Neuronal stem cell (in vitro differentiated cells): ENCODE measurements at regions not wholly inside any gene's neighbourhood (a gene's known extent, or its start where the extent isn't known, plus 50 kb on each side); places are given as distances from the start of the nearest gene placed in this dataset.

Experiments
- DNase-seq: peaks from one replicate; pipeline ENCODE4 v3.0.0-alpha.2; 2013; ENCODE audit warnings: low spot score
- H2AFZ ChIP-seq: one replicate; pipeline ENCODE4 v1.6.1; 2013; ENCODE audit warnings: mild to moderate bottlenecking, low read length, inconsistent platforms
- H2AK5ac ChIP-seq: 2 replicates; pipeline ENCODE4 v1.6.1; 2013; ENCODE audit warnings: low read depth, mild to moderate bottlenecking, inconsistent platforms, low read length, moderate library complexity, mixed read lengths
- H2BK120ac ChIP-seq: 2 replicates; pipeline ENCODE4 v1.6.1; 2013; ENCODE audit warnings: low read depth, mild to moderate bottlenecking, inconsistent platforms, low read length, moderate library complexity, mixed read lengths
- H2BK12ac ChIP-seq: one replicate; pipeline ENCODE4 v1.6.1; 2013; ENCODE audit warnings: low read length, inconsistent platforms
- H2BK15ac ChIP-seq: 2 replicates; pipeline ENCODE4 v1.6.1; 2013; ENCODE audit warnings: mild to moderate bottlenecking, low read length, inconsistent platforms, mixed read lengths
- H2BK5ac ChIP-seq: one replicate; pipeline ENCODE4 v1.6.1; 2013; ENCODE audit warnings: inconsistent platforms, mild to moderate bottlenecking, low read length, moderate library complexity
- H3K14ac ChIP-seq: one replicate; pipeline ENCODE4 v1.6.1; 2013; ENCODE audit warnings: low read length, inconsistent platforms
- H3K18ac ChIP-seq: 2 replicates; pipeline ENCODE4 v1.6.1; 2013; ENCODE audit warnings: low read length, inconsistent platforms
- H3K23ac ChIP-seq: 2 replicates; pipeline ENCODE4 v1.6.1; 2013; ENCODE audit warnings: low read depth, mild to moderate bottlenecking, mixed read lengths, low read length, inconsistent platforms; ENCODE audit not compliant: poor library complexity
- H3K27ac ChIP-seq: replicated peaks from 3 replicates; pipeline ENCODE4 v1.5.1; 2013; ENCODE audit warnings: low read length, inconsistent platforms
- H3K27me3 ChIP-seq, 3 experiments: 2 replicates each; pipeline ENCODE4 v1.6.1; 2013; ENCODE audit warnings: low read length in 3 of 3, mild to moderate bottlenecking in 2 of 3, inconsistent platforms in 1 of 3, low read depth in 1 of 3, mixed read lengths in 1 of 3, moderate library complexity in 1 of 3; ENCODE audit not compliant: control insufficient read depth in 3 of 3, insufficient read depth in 3 of 3
- H3K36me3 ChIP-seq, 2 donors: replicated peaks in 1 of 2; 2 replicates each; pipeline ENCODE4 v1.6.1; 2013; ENCODE audit warnings: low read length in 2 of 2; ENCODE audit not compliant: control insufficient read depth in 2 of 2, insufficient read depth in 2 of 2
- H3K4ac ChIP-seq: 2 replicates; pipeline ENCODE4 v1.6.1; 2013; ENCODE audit warnings: inconsistent platforms, mild to moderate bottlenecking, low read length, moderate library complexity
- H3K4me1 ChIP-seq, 2 donors: 1 replicate in 1 of 2; 2 replicates in 1 of 2; pipeline ENCODE4 v1.6.1; 2013; ENCODE audit warnings: low read length in 2 of 2, low read depth in 1 of 2; ENCODE audit not compliant: control insufficient read depth in 2 of 2, insufficient read depth in 1 of 2
- H3K4me2 ChIP-seq: one replicate; pipeline ENCODE4 v1.6.1; 2013; ENCODE audit warnings: mild to moderate bottlenecking, low read length, inconsistent platforms; ENCODE audit not compliant: insufficient read depth, poor library complexity, severe bottlenecking
- H3K4me3 ChIP-seq, 2 donors: 2 replicates each; pipeline ENCODE4 v1.5.1; 2013; ENCODE audit warnings: low read length in 2 of 2, mild to moderate bottlenecking in 2 of 2, inconsistent platforms in 1 of 2, moderate library complexity in 1 of 2
- H3K79me1 ChIP-seq: one replicate; pipeline ENCODE4 v1.6.1; 2013; ENCODE audit warnings: low read depth, mild to moderate bottlenecking, inconsistent platforms, low read length, moderate library complexity
- H3K9ac ChIP-seq: one replicate; pipeline ENCODE4 v1.6.1; 2013; ENCODE audit warnings: mild to moderate bottlenecking, low read depth, low read length, inconsistent platforms; ENCODE audit not compliant: poor library complexity
- H3K9me3 ChIP-seq, 2 donors: replicated peaks in 1 of 2; 2 replicates each; pipeline versions ENCODE3 to v1.6.1; 2013; ENCODE audit warnings: low read length in 2 of 2, mild to moderate bottlenecking in 2 of 2, inconsistent platforms in 1 of 2, low read depth in 1 of 2, mixed read lengths in 1 of 2, moderate library complexity in 1 of 2; ENCODE audit not compliant: control insufficient read depth in 2 of 2, insufficient read depth in 1 of 2
- H4K8ac ChIP-seq: one replicate; pipeline ENCODE4 v1.6.1; 2013; ENCODE audit warnings: low read depth, mild to moderate bottlenecking, inconsistent platforms, low read length, moderate library complexity
- H4K91ac ChIP-seq: one replicate; pipeline ENCODE4 v1.6.1; 2013; ENCODE audit warnings: low read length, low read depth, mild to moderate bottlenecking, inconsistent platforms; ENCODE audit not compliant: poor library complexity
- WGBS, 2 donors: extraction: QIAGEN DNeasy Blood & Tissue Kit; methylation state at CpG; one replicate each; pipeline ENCODE4 v1.1.7; 2013; ENCODE audit warnings: missing lambda C conversion rate in 2 of 2, mixed read lengths in 1 of 2; ENCODE audit not compliant: insufficient read length in 2 of 2, insufficient replicate concordance in 1 of 2; ENCODE audit errors: extremely low coverage in 2 of 2; 5-methylcytosine and 5-hydroxymethylcytosine counted together

DNA sequence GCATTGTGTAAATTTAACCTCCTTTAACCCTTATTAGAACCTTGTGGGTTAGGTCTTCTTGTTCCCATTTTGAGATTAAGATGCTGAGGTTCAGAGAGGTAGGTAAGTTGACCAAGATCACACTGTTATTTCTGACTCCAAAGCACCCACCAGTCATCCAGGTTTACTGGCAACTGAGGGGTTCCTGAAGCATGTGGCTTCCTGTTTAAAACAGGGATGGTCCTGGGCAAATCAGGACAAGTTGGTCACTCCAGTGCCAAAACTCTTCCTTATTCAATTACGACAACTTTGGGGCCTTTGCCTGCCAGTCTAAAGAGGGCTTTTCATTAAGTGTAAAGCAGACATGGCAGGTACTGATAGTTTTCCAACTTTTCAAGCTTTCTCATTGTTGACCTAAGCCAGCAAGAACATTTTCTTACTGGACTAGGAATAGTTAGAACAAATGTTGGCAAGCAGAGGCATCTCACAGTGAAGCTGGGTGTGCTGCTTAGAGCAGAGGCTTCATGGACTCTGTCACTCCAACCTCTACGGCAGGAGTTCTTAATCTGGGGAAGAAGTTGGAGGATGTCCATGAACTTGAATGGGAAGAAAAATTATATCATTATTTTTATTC lies 149.4 kb upstream of the ADAMTS9 start:
- H2AK5ac ChIP-seq = no peak overlapping the region
- no peak overlapping the region for H3K9ac ChIP-seq
- no peaks in the 10 kb centered on the region for H3K36me3 ChIP-seq
- no peak for DNase-seq
- H3K9me3 ChIP-seq = no peaks in the 10 kb centered on the region
- no CpG with 5 or more reads among the region's 2 CpGs for WGBS, 2 donors
- H2BK120ac ChIP-seq = no peak overlapping the region
- no peak overlapping the region for H3K27ac ChIP-seq
- no peak overlapping the region for H3K4me3 ChIP-seq
- no peaks in the 10 kb centered on the region for H3K27me3 ChIP-seq
- no peak overlapping the region for H3K4me2 ChIP-seq
- no peak overlapping the region for H2BK5ac ChIP-seq
- peaks cover 0 to 1% of the 10 kb centered on the region in 2 donors for H3K4me1 ChIP-seq
- no peak overlapping the region for H3K4ac ChIP-seq
- no peak overlapping the region for H2BK15ac ChIP-seq
- H3K79me1 ChIP-seq = no peaks in the 10 kb centered on the region
- no peak overlapping the region for H3K23ac ChIP-seq
- no peak overlapping the region for H2BK12ac ChIP-seq
- no peak overlapping the region for H4K91ac ChIP-seq
- no peak overlapping the region for H3K14ac ChIP-seq
- no peak overlapping the region for H4K8ac ChIP-seq
- peak overlapping the region; percentile 5 for H2AFZ ChIP-seq
- H3K18ac ChIP-seq = no peak overlapping the region

DNA sequence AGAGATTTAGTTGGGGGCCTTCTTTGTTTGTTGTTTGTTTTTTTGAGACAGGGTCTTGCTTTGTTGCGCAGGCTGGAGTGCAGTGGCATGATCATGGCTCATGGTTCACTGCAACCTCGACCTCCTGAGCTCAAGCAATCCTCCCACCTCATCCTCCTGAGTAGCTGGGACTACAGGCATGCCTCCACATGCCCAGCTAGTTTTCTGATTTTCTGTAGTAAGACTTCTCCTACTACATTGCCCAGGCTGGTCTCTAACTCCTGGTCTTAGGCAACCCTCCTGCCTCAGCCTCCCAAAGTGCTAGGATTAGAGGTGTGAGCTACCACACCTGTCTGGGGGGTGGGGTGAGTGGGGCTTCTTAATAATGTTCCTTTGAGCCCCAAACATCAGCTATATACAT lies 148.3 kb upstream of the ADAMTS9 start:
- Histone ChIP-seq H3K36me3 (no peaks in the 10 kb centered on the region), H3K27ac (no peak overlapping the region), H2AK5ac (no peak overlapping the region), H2BK120ac (no peak overlapping the region), H2AFZ (peak overlapping the region; percentile 40), H3K18ac (peak overlapping the region; percentile 56), H3K4me1 (peaks cover 0 to 6% of the 10 kb centered on the region in 2 donors), H3K4ac (no peak overlapping the region), H4K8ac (no peak overlapping the region), H2BK5ac (no peak overlapping the region), H3K4me3 (no peak overlapping the region), H3K9me3 (no peaks in the 10 kb centered on the region), H3K4me2 (no peak overlapping the region), H3K14ac (no peak overlapping the region), H3K9ac (no peak overlapping the region), H4K91ac (no peak overlapping the region), H2BK12ac (no peak overlapping the region), H3K79me1 (no peaks in the 10 kb centered on the region), H3K27me3 (no peaks in the 10 kb centered on the region), H3K23ac (no peak overlapping the region), H2BK15ac (peak overlapping the region; percentile 19)
- WGBS, 2 donors = no CpG with 5 or more reads among the region's 2 CpGs
- DNase-seq = no peak

DNA sequence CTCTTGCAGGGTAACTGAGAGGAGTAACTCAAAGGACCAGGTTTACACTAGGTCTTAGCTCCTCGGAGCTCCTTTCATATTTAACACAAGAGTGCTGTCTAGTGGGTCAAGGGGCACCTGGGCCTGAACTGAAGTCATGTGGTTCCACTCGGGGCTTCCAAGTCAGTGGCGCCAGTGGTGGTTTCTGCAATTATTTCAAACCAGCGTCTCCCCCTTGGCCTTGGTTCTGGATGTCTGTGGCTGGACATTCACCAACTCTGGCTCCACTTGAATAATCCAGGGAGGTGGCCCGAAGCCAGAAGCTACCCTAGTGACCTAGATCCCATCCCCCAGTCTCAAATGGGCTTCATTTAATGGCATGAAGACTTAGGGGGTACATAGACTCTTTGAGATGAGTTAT lies 144.3 kb upstream of the ADAMTS9 start:
- Histone ChIP-seq H2BK12ac (no peak overlapping the region), H3K4me1 (peaks cover 0 to 10% of the 10 kb centered on the region in 2 donors)

DNA sequence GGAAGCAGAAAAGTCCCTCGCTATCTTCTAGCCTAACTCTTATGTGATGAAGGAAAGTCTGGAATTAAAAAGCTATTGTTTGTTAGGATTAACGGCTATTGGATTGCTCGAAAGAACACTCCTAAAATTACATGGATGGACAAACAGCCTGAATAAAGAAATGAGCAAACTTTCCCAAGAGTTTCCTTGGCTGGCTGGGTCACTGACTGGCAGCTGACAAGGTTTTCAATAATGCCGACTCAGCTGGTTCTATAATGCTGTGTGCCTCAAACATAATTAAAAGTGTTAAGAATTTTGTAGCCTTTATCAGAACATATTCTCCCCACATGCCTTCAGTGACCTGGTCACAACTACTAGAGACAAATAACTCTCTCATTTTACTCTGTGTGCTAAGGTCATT lies 142.9 kb upstream of the ADAMTS9 start:
- no peaks in the 10 kb centered on the region for H3K27me3 ChIP-seq
- no peak overlapping the region for H3K4me3 ChIP-seq
- no peak overlapping the region for H2AK5ac ChIP-seq
- WGBS, 2 donors = no CpG with 5 or more reads among the region's 4 CpGs
- no peak overlapping the region for H4K8ac ChIP-seq
- H3K4me2 ChIP-seq = no peak overlapping the region
- H4K91ac ChIP-seq = no peak overlapping the region
- H3K9me3 ChIP-seq = no peaks in the 10 kb centered on the region
- peaks cover 0 to 10% of the 10 kb centered on the region in 2 donors for H3K4me1 ChIP-seq
- no peak overlapping the region for H2AFZ ChIP-seq
- peak; percentile 14 for DNase-seq
- H3K18ac ChIP-seq = no peak overlapping the region
- H2BK12ac ChIP-seq = no peak overlapping the region
- H3K14ac ChIP-seq = no peak overlapping the region
- H3K27ac ChIP-seq = no peak overlapping the region
- no peak overlapping the region for H2BK15ac ChIP-seq
- no peak overlapping the region for H3K4ac ChIP-seq
- H3K79me1 ChIP-seq = no peaks in the 10 kb centered on the region
- no peaks in the 10 kb centered on the region for H3K36me3 ChIP-seq
- no peak overlapping the region for H2BK120ac ChIP-seq
- no peak overlapping the region for H2BK5ac ChIP-seq
- H3K9ac ChIP-seq = no peak overlapping the region
- H3K23ac ChIP-seq = no peak overlapping the region

More for the DNA sequence above, 144.3 kb upstream of the ADAMTS9 start:
- Histone ChIP-seq H4K91ac (no peak overlapping the region), H2AK5ac (no peak overlapping the region), H3K9ac (no peak overlapping the region), H3K27ac (no peak overlapping the region), H3K18ac (no peak overlapping the region), H3K4ac (no peak overlapping the region), H3K27me3 (no peaks in the 10 kb centered on the region), H2AFZ (no peak overlapping the region), H3K14ac (no peak overlapping the region), H3K9me3 (no peaks in the 10 kb centered on the region), H2BK120ac (no peak overlapping the region), H4K8ac (no peak overlapping the region), H2BK15ac (no peak overlapping the region), H3K4me2 (no peak overlapping the region), H3K79me1 (no peaks in the 10 kb centered on the region), H3K23ac (no peak overlapping the region), H3K36me3 (no peaks in the 10 kb centered on the region), H3K4me3 (no peak overlapping the region), H2BK5ac (no peak overlapping the region)
- DNase-seq = no peak
- WGBS, 2 donors = no CpG with 5 or more reads among the region's 5 CpGs
